ENCODE measurements at regions not wholly inside any gene's neighbourhood (a gene's known extent, or its start where the extent isn't known, plus 50 kb on each side); places are given as distances from the start of the nearest gene placed in this dataset.

GRCh38 chr13:99125326-99125915 lies 75.2 kb upstream of the UBAC2 start:
- peak overlapping the region in 1 of 6 donors; percentile 25 for H3K27ac Mint-ChIP-seq

GRCh38 chr13:99126821-99127220 lies 73.8 kb upstream of the UBAC2 start:
- Mint-ChIP-seq H3K36me3 (no peaks in the 10 kb centered on the region), H3K27me3 (ENCODE audit: low read depth in 3 of 3) (peaks cover 5 to 11% (median 10%) of the 10 kb centered on the region in 3 donors), H3K27ac (no peak overlapping the region), H3K9me3 (no peaks in the 10 kb centered on the region), H3K4me1 (peaks cover 11 to 13% of the 10 kb centered on the region in 2 donors), H3K4me3 (no peak overlapping the region)
- DNase-seq, result no peak

More at GRCh38 chr13:99125326-99125915, 75.2 kb upstream of the UBAC2 start:
- Mint-ChIP-seq H3K9me3 (no peaks in the 10 kb centered on the region), H3K27me3 (ENCODE audit: low read depth in 3 of 3) (peaks cover 6 to 11% (median 10%) of the 10 kb centered on the region in 3 donors), H3K4me1 (peaks cover 11 to 13% of the 10 kb centered on the region in 2 donors), H3K36me3 (no peaks in the 10 kb centered on the region), H3K4me3 (peak overlapping the region in 2 of 5 donors; percentile 20 to 28)
- no peak for DNase-seq

- Mint-ChIP-seq H3K9me3 (no peaks in the 10 kb centered on the region), H3K36me3 (peaks cover 0 to 4% (median 0%) of the 10 kb centered on the region in 3 donors), H3K27me3 (ENCODE audit: low read depth in 3 of 3) (peaks cover 2 to 10% (median 3%) of the 10 kb centered on the region in 3 donors), H3K4me1 (peaks cover 11 to 13% of the 10 kb centered on the region in 2 donors), H3K27ac (no peak overlapping the region), H3K4me3 (no peak overlapping the region)
- no peak for DNase-seq
Observed at GRCh38 chr13:99129050-99129449, 71.6 kb upstream of the UBAC2 start.

GRCh38 chr13:99129951-99130350 lies 70.7 kb upstream of the UBAC2 start:
- H3K9me3 Mint-ChIP-seq, result no peaks in the 10 kb centered on the region
- H3K36me3 Mint-ChIP-seq, result peaks cover 0 to 4% (median 0%) of the 10 kb centered on the region in 3 donors
- H3K27me3 Mint-ChIP-seq (ENCODE audit: low read depth in 3 of 3), result peaks cover 0 to 9% (median 2%) of the 10 kb centered on the region in 3 donors
- no peak for DNase-seq
- no peak overlapping the region for H3K27ac Mint-ChIP-seq
- no peak overlapping the region for H3K4me3 Mint-ChIP-seq
- H3K4me1 Mint-ChIP-seq, result peaks cover 6% of the 10 kb centered on the region in 2 donors

- no peaks in the 10 kb centered on the region for H3K4me1 Mint-ChIP-seq
- peaks cover 0 to 2% (median 2%) of the 10 kb centered on the region in 3 donors for H3K27me3 Mint-ChIP-seq (ENCODE audit: low read depth in 3 of 3)
- no peak overlapping the region for H3K4me3 Mint-ChIP-seq
- DNase-seq, result no peak
- no peak overlapping the region for H3K27ac Mint-ChIP-seq
- no peaks in the 10 kb centered on the region for H3K9me3 Mint-ChIP-seq
- peaks cover 0 to 4% (median 0%) of the 10 kb centered on the region in 3 donors for H3K36me3 Mint-ChIP-seq
Observed at GRCh38 chr13:99131410-99131809, 69.2 kb upstream of the UBAC2 start.

GRCh38 chr13:99132295-99132835 lies 68.3 kb upstream of the UBAC2 start:
- H3K9me3 Mint-ChIP-seq, result no peaks in the 10 kb centered on the region
- H3K36me3 Mint-ChIP-seq, result peaks cover 0 to 4% (median 0%) of the 10 kb centered on the region in 3 donors
- no peaks in the 10 kb centered on the region for H3K4me1 Mint-ChIP-seq
- H3K27me3 Mint-ChIP-seq (ENCODE audit: low read depth in 3 of 3), result no peaks in the 10 kb centered on the region
- H3K4me3 Mint-ChIP-seq, result no peak overlapping the region
- no peak for DNase-seq
- no peak overlapping the region for H3K27ac Mint-ChIP-seq

GRCh38 chr13:99133230-99133629 lies 67.4 kb upstream of the UBAC2 start:
- H3K36me3 Mint-ChIP-seq, result peaks cover 0 to 4% (median 0%) of the 10 kb centered on the region in 3 donors

GRCh38 chr13:99133848-99134247 lies 66.8 kb upstream of the UBAC2 start:
- H3K4me3 Mint-ChIP-seq, result no peak overlapping the region
- H3K9me3 Mint-ChIP-seq, result no peaks in the 10 kb centered on the region
- DNase-seq, result no peak
- H3K27ac Mint-ChIP-seq, result no peak overlapping the region
- peaks cover 0 to 2% (median 0%) of the 10 kb centered on the region in 3 donors for H3K27me3 Mint-ChIP-seq (ENCODE audit: low read depth in 3 of 3)
- H3K4me1 Mint-ChIP-seq, result no peaks in the 10 kb centered on the region
- peaks cover 0 to 4% (median 0%) of the 10 kb centered on the region in 3 donors for H3K36me3 Mint-ChIP-seq

More at GRCh38 chr13:99133230-99133629, 67.4 kb upstream of the UBAC2 start:
- Mint-ChIP-seq H3K27me3 (ENCODE audit: low read depth in 3 of 3) (peaks cover 0 to 2% (median 0%) of the 10 kb centered on the region in 3 donors), H3K4me1 (no peaks in the 10 kb centered on the region), H3K27ac (no peak overlapping the region), H3K9me3 (no peaks in the 10 kb centered on the region), H3K4me3 (no peak overlapping the region)
- no peak for DNase-seq

- H3K4me3 Mint-ChIP-seq, result no peak overlapping the region
- no peaks in the 10 kb centered on the region for H3K9me3 Mint-ChIP-seq
- H3K27ac Mint-ChIP-seq, result no peak overlapping the region
Observed at GRCh38 chr13:99135591-99135990, 65.1 kb upstream of the UBAC2 start.

GRCh38 chr13:99136427-99136954 lies 64.2 kb upstream of the UBAC2 start:
- Mint-ChIP-seq H3K4me1 (no peaks in the 10 kb centered on the region), H3K36me3 (peaks cover 0 to 4% (median 0%) of the 10 kb centered on the region in 3 donors), H3K27me3 (ENCODE audit: low read depth in 3 of 3) (peaks cover 0 to 7% (median 0%) of the 10 kb centered on the region in 3 donors), H3K27ac (no peak overlapping the region), H3K4me3 (no peak overlapping the region), H3K9me3 (peaks cover 0 to 3% (median under 1%) of the 10 kb centered on the region in 6 donors)
- DNase-seq, result no peak

More at GRCh38 chr13:99135591-99135990, 65.1 kb upstream of the UBAC2 start:
- Mint-ChIP-seq H3K4me1 (no peaks in the 10 kb centered on the region), H3K36me3 (peaks cover 0 to 4% (median 0%) of the 10 kb centered on the region in 3 donors), H3K27me3 (ENCODE audit: low read depth in 3 of 3) (peaks cover 0 to 2% (median 0%) of the 10 kb centered on the region in 3 donors)
- no peak for DNase-seq

GRCh38 chr13:99140831-99141230 lies 59.8 kb upstream of the UBAC2 start:
- Mint-ChIP-seq H3K36me3 (no peaks in the 10 kb centered on the region), H3K4me3 (no peak overlapping the region), H3K9me3 (peaks cover 0 to 6% (median under 1%) of the 10 kb centered on the region in 6 donors), H3K4me1 (peaks cover 1 to 6% of the 10 kb centered on the region in 2 donors), H3K27me3 (ENCODE audit: low read depth in 3 of 3) (peaks cover 10 to 13% (median 11%) of the 10 kb centered on the region in 3 donors), H3K27ac (no peak overlapping the region)
- no peak for DNase-seq

- H3K27ac Mint-ChIP-seq, result no peak overlapping the region
- no peaks in the 10 kb centered on the region for H3K36me3 Mint-ChIP-seq
- DNase-seq, result no peak
- peaks cover 0 to 6% (median under 1%) of the 10 kb centered on the region in 6 donors for H3K9me3 Mint-ChIP-seq
- no peak overlapping the region for H3K4me3 Mint-ChIP-seq
- H3K27me3 Mint-ChIP-seq (ENCODE audit: low read depth in 3 of 3), result peaks cover 9 to 13% (median 10%) of the 10 kb centered on the region in 3 donors
- peaks cover 1 to 6% of the 10 kb centered on the region in 2 donors for H3K4me1 Mint-ChIP-seq
Observed at GRCh38 chr13:99143904-99144303, 56.8 kb upstream of the UBAC2 start.

- Mint-ChIP-seq H3K27me3 (ENCODE audit: low read depth in 3 of 3) (peaks cover 9 to 13% (median 10%) of the 10 kb centered on the region in 3 donors), H3K27ac (no peak overlapping the region), H3K9me3 (peaks cover 0 to 6% (median under 1%) of the 10 kb centered on the region in 6 donors), H3K4me3 (no peak overlapping the region), H3K36me3 (no peaks in the 10 kb centered on the region), H3K4me1 (peaks cover 1 to 6% of the 10 kb centered on the region in 2 donors)
- no peak for DNase-seq
Observed at GRCh38 chr13:99144306-99144705, 56.3 kb upstream of the UBAC2 start.

- no peak overlapping the region for H3K27ac Mint-ChIP-seq
Observed at GRCh38 chr13:99145461-99145860, 55.2 kb upstream of the UBAC2 start.

More at GRCh38 chr13:99145461-99145860, 55.2 kb upstream of the UBAC2 start:
- DNase-seq, result no peak
- Mint-ChIP-seq H3K4me3 (no peak overlapping the region), H3K4me1 (peaks cover 1 to 6% of the 10 kb centered on the region in 2 donors), H3K27me3 (ENCODE audit: low read depth in 3 of 3) (peaks cover 12 to 13% (median 12%) of the 10 kb centered on the region in 3 donors), H3K36me3 (no peaks in the 10 kb centered on the region), H3K9me3 (peaks cover 0 to 6% (median under 1%) of the 10 kb centered on the region in 6 donors)
